ENCODE measurements at regions not wholly inside any gene's neighbourhood (a gene's known extent, or its start where the extent isn't known, plus 50 kb on each side); places are given as distances from the start of the nearest gene placed in this dataset.

GRCh38 chr5:61942462-61943049 lies 363.4 kb upstream of the KIF2A start:
- Histone ChIP-seq H3K9me3 (replicated peaks; ENCODE audit: control insufficient read depth, insufficient read depth, low read length) (no peaks in the 10 kb centered on the region), H4K20me1 (replicated peaks; ENCODE audit: control insufficient read depth, extremely low read depth, insufficient read depth, low read length) (no peaks in the 10 kb centered on the region), H3K79me2 (ENCODE audit: control insufficient read depth, insufficient read depth, low read length) (no peaks in the 10 kb centered on the region), H2AFZ (ENCODE audit: low read depth, low read length) (no peak overlapping the region), H3K9ac (replicated peaks; ENCODE audit: extremely low read depth, insufficient read depth, low read length) (no peak overlapping the region), H3K36me3 (ENCODE audit: control insufficient read depth in 2 of 2, extremely low read depth in 1 of 2, insufficient read depth in 2 of 2, low read length in 2 of 2) (no peaks in the 10 kb centered on the region), H3K9me1 (replicated peaks; ENCODE audit: control insufficient read depth, extremely low read depth, insufficient read depth, low read length) (no peaks in the 10 kb centered on the region), H3K27me3 (ENCODE audit: control insufficient read depth in 2 of 2, insufficient read depth in 2 of 2, low read length in 2 of 2) (peaks cover 3 to 7% of the 10 kb centered on the region in 2 experiments), H3K4me3 (replicated peaks in 1 of 3; ENCODE audit: insufficient read depth in 1 of 3, low read depth in 1 of 3, low read length in 3 of 3) (no peak overlapping the region), H3K4me2 (ENCODE audit: insufficient read depth, low read length) (no peak overlapping the region), H3K27ac (ENCODE audit: insufficient read depth, low read depth, low read length) (no peak overlapping the region), H3K4me1 (ENCODE audit: control insufficient read depth, extremely low read depth, insufficient read depth, low read length) (no peaks in the 10 kb centered on the region)
- dilution Hi-C loops (cut with MboI; ENCODE audit: extremely low pct_ligation_motif_present, low sequenced_read_pairs) = no loop called here
- FAIRE-seq (no peak), DNase-seq (ENCODE audit: low read depth, low spot score) (no peak)
- no TSS peak for BruUV-seq (replicated peaks)
- ChIA-PET POLR2A (no interaction called here), CTCF (no interaction called here)
- no peak for TF ChIP-seq POLR2A (IDR thresholded peaks at IDR 0.05; ENCODE audit: low read depth, low read length)
- TF ChIP-seq MAX (IDR thresholded peaks at IDR 0.05; ENCODE audit: insufficient read depth, insufficient read length) = no peak
- TF ChIP-seq MYC (IDR thresholded peaks at IDR 0.05; ENCODE audit: low read depth, low read length) = no peak
- TF ChIP-seq FOS (IDR thresholded peaks at IDR 0.05; ENCODE audit: borderline replicate concordance, insufficient read depth, low read length) = no peak
- TF ChIP-seq JUN (IDR thresholded peaks at IDR 0.05; ENCODE audit: borderline replicate concordance, insufficient read depth, insufficient read length, low read depth) = no peak
- no peak for TF ChIP-seq EZH2 (IDR thresholded peaks at IDR 0.05; ENCODE audit: borderline replicate concordance, low read depth, low read length, severe bottlenecking)
- TF ChIP-seq GATA2 (IDR thresholded peaks at IDR 0.05; ENCODE audit: insufficient read depth, insufficient read length, low read depth, low read length) = no peak
- TF ChIP-seq CTCF (IDR thresholded peaks at IDR 0.05; ENCODE audit: extremely low read depth in 1 of 2, insufficient read depth in 1 of 2, low read depth in 1 of 2, low read length in 2 of 2) = no peak
- no peak for TF ChIP-seq POLR2AphosphoS5 (IDR thresholded peaks at IDR 0.05; ENCODE audit: insufficient read depth, low read depth, low read length)
- intact Hi-C loops (cut with micrococcal nuclease) = no loop called here
